ENCODE measurements at regions not wholly inside any gene's neighbourhood (a gene's known extent, or its start where the extent isn't known, plus 50 kb on each side); places are given as distances from the start of the nearest gene placed in this dataset.

DNA sequence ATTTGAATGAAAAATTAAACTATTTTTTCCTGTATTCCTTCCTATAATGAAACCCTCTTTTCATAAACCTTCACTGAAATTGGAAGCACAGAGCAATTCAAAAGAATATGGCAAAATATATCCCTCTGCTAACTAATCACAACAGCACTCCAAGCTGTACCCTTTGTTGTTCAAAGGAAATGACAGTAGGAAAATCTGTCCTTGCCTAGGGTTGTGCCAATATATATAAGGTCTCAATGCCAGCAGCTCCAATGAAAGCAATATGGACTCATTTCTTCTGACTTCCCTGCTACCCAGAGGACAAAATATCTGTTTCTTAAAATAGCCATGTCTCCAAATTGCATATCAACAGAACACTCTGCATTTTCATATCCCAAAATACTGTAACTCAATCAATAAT lies 373.9 kb upstream of the MC4R start:
- DNase-seq (ENCODE audit: low read depth): no peak
- TF ChIP-seq, protein P1, sequence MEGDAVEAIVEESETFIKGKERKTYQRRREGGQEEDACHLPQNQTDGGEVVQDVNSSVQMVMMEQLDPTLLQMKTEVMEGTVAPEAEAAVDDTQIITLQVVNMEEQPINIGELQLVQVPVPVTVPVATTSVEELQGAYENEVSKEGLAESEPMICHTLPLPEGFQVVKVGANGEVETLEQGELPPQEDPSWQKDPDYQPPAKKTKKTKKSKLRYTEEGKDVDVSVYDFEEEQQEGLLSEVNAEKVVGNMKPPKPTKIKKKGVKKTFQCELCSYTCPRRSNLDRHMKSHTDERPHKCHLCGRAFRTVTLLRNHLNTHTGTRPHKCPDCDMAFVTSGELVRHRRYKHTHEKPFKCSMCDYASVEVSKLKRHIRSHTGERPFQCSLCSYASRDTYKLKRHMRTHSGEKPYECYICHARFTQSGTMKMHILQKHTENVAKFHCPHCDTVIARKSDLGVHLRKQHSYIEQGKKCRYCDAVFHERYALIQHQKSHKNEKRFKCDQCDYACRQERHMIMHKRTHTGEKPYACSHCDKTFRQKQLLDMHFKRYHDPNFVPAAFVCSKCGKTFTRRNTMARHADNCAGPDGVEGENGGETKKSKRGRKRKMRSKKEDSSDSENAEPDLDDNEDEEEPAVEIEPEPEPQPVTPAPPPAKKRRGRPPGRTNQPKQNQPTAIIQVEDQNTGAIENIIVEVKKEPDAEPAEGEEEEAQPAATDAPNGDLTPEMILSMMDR (IDR thresholded peaks at IDR 0.05; ENCODE audit: control insufficient read depth, insufficient read depth, low read depth, low read length, missing control alignments): no peak
- H3K4me3 ChIP-seq (ENCODE audit: control insufficient read depth, low read depth, low read length): no peak overlapping the region

- H3K4me3 ChIP-seq (ENCODE audit: control insufficient read depth, low read depth, low read length): no peak overlapping the region
- DNase-seq (ENCODE audit: low read depth): no peak
- TF ChIP-seq, protein P1 (IDR thresholded peaks at IDR 0.05; ENCODE audit: control insufficient read depth, insufficient read depth, low read depth, low read length, missing control alignments): no peak
Measured at GRCh38 chr18:60746919-60747318, 374.3 kb upstream of the MC4R start.

DNA sequence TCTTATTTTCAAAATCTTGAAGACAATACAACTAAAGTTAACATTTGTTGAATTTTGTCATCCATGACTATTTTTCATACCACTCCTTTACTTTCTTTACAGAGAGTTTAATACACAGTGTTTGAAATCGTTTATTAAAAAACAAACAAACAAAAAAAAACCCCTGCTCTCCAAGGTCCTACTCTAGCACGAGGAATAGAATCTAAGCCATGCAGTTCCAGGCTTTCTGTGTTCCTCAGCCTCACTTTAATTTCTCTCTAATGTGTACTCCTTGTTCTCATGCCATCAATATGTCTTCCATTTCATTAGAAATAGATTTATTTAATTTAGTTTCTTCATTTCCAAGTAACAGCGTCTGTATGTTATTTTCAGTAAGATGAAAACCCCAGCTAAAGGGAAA lies 381.2 kb upstream of the MC4R start:
- TF ChIP-seq, protein P1 (IDR thresholded peaks at IDR 0.05; ENCODE audit: control insufficient read depth, insufficient read depth, low read depth, low read length, missing control alignments): no peak
- H3K4me3 ChIP-seq (ENCODE audit: control insufficient read depth, low read depth, low read length): no peak overlapping the region
- DNase-seq (ENCODE audit: low read depth): no peak

- no peak overlapping the region for H3K4me3 ChIP-seq (ENCODE audit: control insufficient read depth, low read depth, low read length)
- TF ChIP-seq, protein P1 (IDR thresholded peaks at IDR 0.05; ENCODE audit: control insufficient read depth, insufficient read depth, low read depth, low read length, missing control alignments): no peak
- DNase-seq (ENCODE audit: low read depth): no peak
Measured at GRCh38 chr18:60754413-60755009, 381.9 kb upstream of the MC4R start.

- TF ChIP-seq, protein P1 (IDR thresholded peaks at IDR 0.05; ENCODE audit: control insufficient read depth, insufficient read depth, low read depth, low read length, missing control alignments): no peak
- no peak overlapping the region for H3K4me3 ChIP-seq (ENCODE audit: control insufficient read depth, low read depth, low read length)
- DNase-seq (ENCODE audit: low read depth): no peak
Measured at GRCh38 chr18:60755134-60755533, 382.6 kb upstream of the MC4R start.

DNA sequence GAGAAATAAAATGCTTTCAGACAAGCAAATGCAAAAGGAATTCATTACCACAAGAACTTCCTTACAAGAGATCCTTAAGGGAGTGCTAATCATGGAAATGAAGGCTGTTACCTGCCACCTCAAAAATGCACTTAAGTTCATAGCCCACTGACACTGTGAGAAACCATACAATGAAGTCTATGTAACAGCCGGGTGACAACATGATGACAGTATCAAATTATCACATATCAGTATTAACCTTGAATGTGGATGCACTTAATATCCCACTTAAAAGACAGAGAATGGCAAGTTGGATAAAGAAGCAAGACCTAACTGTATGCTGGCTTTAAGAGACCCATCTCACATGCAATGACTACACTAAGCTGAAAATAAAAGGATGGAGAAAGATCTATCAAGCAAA lies 403.4 kb upstream of the MC4R start:
- no peak overlapping the region for H3K4me3 ChIP-seq (ENCODE audit: control insufficient read depth, low read depth, low read length)
- TF ChIP-seq, protein P1 (IDR thresholded peaks at IDR 0.05; ENCODE audit: control insufficient read depth, insufficient read depth, low read depth, low read length, missing control alignments): no peak
- no peak for DNase-seq (ENCODE audit: low read depth)

DNA sequence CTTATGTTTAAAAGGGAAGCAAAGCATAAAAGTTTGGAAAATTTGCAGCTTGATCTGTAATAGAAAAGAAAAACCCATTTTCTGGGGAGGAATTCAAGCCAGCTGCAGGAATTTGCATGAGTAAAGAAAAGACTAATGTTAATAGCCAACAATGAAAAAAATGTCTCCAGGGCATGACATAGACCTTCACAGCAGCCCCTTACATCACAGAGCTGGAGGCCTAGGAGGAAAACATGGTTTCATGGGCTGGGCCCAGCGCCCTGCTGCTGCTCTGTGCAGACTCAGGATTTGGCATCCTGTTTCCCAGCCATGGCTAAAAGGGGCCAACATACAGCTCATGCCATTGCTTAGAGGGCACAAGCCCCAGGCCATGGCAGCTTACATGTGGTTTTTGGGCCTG lies 411.6 kb upstream of the MC4R start:
- TF ChIP-seq, protein P1 (IDR thresholded peaks at IDR 0.05; ENCODE audit: control insufficient read depth, insufficient read depth, low read depth, low read length, missing control alignments): no peak
- DNase-seq (ENCODE audit: low read depth): no peak

More for the DNA sequence above, 411.6 kb upstream of the MC4R start:
- H3K4me3 ChIP-seq (ENCODE audit: control insufficient read depth, low read depth, low read length): no peak overlapping the region

Data from AG09309 (cell line).